ENCODE measurements at regions not wholly inside any gene's neighbourhood (a gene's known extent, or its start where the extent isn't known, plus 50 kb on each side); places are given as distances from the start of the nearest gene placed in this dataset.
A peak's percentile ranks its signal among the peaks of the same experiment; 100 is the strongest.
"Not testable (repeated sequence)": the region's sequence is repeated elsewhere in the genome, so short reads cannot be mapped to it uniquely, and the experiment has no call there.

GRCh38 chrX:42290608-42291007, 367.3 kb upstream of the CASK start:
- TF ChIP-seq, protein P1, sequence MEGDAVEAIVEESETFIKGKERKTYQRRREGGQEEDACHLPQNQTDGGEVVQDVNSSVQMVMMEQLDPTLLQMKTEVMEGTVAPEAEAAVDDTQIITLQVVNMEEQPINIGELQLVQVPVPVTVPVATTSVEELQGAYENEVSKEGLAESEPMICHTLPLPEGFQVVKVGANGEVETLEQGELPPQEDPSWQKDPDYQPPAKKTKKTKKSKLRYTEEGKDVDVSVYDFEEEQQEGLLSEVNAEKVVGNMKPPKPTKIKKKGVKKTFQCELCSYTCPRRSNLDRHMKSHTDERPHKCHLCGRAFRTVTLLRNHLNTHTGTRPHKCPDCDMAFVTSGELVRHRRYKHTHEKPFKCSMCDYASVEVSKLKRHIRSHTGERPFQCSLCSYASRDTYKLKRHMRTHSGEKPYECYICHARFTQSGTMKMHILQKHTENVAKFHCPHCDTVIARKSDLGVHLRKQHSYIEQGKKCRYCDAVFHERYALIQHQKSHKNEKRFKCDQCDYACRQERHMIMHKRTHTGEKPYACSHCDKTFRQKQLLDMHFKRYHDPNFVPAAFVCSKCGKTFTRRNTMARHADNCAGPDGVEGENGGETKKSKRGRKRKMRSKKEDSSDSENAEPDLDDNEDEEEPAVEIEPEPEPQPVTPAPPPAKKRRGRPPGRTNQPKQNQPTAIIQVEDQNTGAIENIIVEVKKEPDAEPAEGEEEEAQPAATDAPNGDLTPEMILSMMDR (IDR thresholded peaks at IDR 0.05; ENCODE audit: borderline replicate concordance, insufficient read depth, low read depth, low read length), result 0 out of 2 replicates have a peak, but pooled peaks have one; percentile 15
- no peak overlapping the region for H3K4me3 ChIP-seq (ENCODE audit: low read depth, low read length)

- no peak overlapping the region for H3K4me3 ChIP-seq (ENCODE audit: low read depth, low read length)
- TF ChIP-seq, protein P1 (IDR thresholded peaks at IDR 0.05; ENCODE audit: borderline replicate concordance, insufficient read depth, low read depth, low read length), result no peak
Observed at GRCh38 chrX:42289492-42290385, 366.4 kb upstream of the CASK start.

- not testable (repeated sequence) for H3K4me3 ChIP-seq (ENCODE audit: low read depth, low read length)
Observed at GRCh38 chrX:42285681-42286080, 362.3 kb upstream of the CASK start.

- no peak overlapping the region for H3K4me3 ChIP-seq (ENCODE audit: low read depth, low read length)
- TF ChIP-seq, protein P1 (IDR thresholded peaks at IDR 0.05; ENCODE audit: borderline replicate concordance, insufficient read depth, low read depth, low read length), result no peak
Observed at GRCh38 chrX:42276982-42277690, 353.8 kb upstream of the CASK start.

DNA sequence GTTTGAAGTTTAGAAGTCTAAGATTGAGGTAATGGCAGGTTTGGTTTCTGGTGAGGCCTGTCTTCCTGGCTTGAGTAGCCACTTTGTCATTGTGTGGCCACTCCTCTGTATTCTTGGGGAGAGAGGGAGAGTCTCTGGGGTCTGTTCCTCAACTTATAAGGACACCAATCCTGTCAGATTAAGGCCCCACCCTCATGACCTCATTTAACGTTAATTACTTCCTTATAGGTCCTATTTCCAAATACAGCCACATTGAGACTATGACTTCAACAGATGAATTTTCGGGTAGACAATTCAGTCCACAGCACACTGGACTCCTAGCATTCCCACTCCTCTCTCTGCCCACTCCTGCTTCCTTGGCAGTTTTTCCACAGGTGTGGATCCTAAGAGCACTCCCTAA, 350.8 kb upstream of the CASK start:
- TF ChIP-seq, protein P1 (IDR thresholded peaks at IDR 0.05; ENCODE audit: borderline replicate concordance, insufficient read depth, low read depth, low read length), result no peak
- H3K4me3 ChIP-seq (ENCODE audit: low read depth, low read length), result no peak overlapping the region

GRCh38 chrX:42273387-42273786, 350.0 kb upstream of the CASK start:
- TF ChIP-seq, protein P1 (IDR thresholded peaks at IDR 0.05; ENCODE audit: borderline replicate concordance, insufficient read depth, low read depth, low read length), result no peak
- H3K4me3 ChIP-seq (ENCODE audit: low read depth, low read length), result no peak overlapping the region

- H3K4me3 ChIP-seq (ENCODE audit: low read depth, low read length), result no peak overlapping the region
- TF ChIP-seq, protein P1 (IDR thresholded peaks at IDR 0.05; ENCODE audit: borderline replicate concordance, insufficient read depth, low read depth, low read length), result no peak
Observed at GRCh38 chrX:42269186-42269585, 345.8 kb upstream of the CASK start.

All from GM12875 (cell line).